K562 (cell line): ENCODE measurements at regions not wholly inside any gene's neighbourhood (a gene's known extent, or its start where the extent isn't known, plus 50 kb on each side); places are given as distances from the start of the nearest gene placed in this dataset.

Experiments used
- ATAC-seq: fragments of 200-7000 bp; cut with Tn5 transposase; 3 replicates; pipeline ENCODE4 v1.9.1; 2020; ENCODE audit warnings: moderate library complexity
- BruUV-seq: library from RNA; stranded (reverse); fragments of 400-500 nt; replicated peaks from 2 replicates; lab custom pipeline; 2021; lab: Mats Ljungman, UMichigan
- CTCF ChIA-PET: fragments of 300-600 bp; formaldehyde crosslinking; extraction: SDS; loops from one replicate; lab custom pipeline; 2021; ENCODE audit warnings: low intra/inter-chr PET ratio; lab: Yijun Ruan, JAX
- POLR2A ChIA-PET: fragments of 300-600, 350-650 bp; sonication (Branson Sonifier 250); formaldehyde crosslinking; extraction: SDS; loops from one replicate; lab custom pipeline; 2021; ENCODE audit warnings: antibody characterized with exemption, inconsistent platforms; lab: Yijun Ruan, JAX
- DNase-seq, 4 experiments: peaks; one replicate each; pipeline versions ENCODE4 v3.0.0 to v3.0.0-alpha.2; 2011 to 2018; ENCODE audit warnings: low spot score in 3 of 4, mixed read lengths in 3 of 4; ENCODE audit errors: extremely low read depth in 1 of 4
- FAIRE-seq: peaks from 2 replicates; lab custom pipeline; 2011; peaks lifted over from hg19 to GRCh38; lab: Jason Lieb, UNC
- H2AFZ ChIP-seq: 2 replicates; pipeline ENCODE4 v1.6.0; 2011; ENCODE audit warnings: low read depth, low read length, control low read depth, inconsistent platforms
- H3K27ac ChIP-seq: fragments of 200-600 bp; 3 replicates; pipeline ENCODE4 v1.8.0; 2011; ENCODE audit warnings: low read depth, mild to moderate bottlenecking, control low read depth, inconsistent platforms, low read length, moderate library complexity, mixed read lengths; ENCODE audit errors: extremely low read depth
- H3K27me3 ChIP-seq, 2 experiments: fragments of 300-600 bp in 1 of 2; 2 replicates in 1 of 2; 3 replicates in 1 of 2; pipeline versions ENCODE4 v1.6.0 to v1.8.0; 2011; ENCODE audit warnings: inconsistent platforms in 2 of 2, low read length in 2 of 2, mild to moderate bottlenecking in 1 of 2, mixed read lengths in 1 of 2, moderate library complexity in 1 of 2; ENCODE audit not compliant: control insufficient read depth in 2 of 2, insufficient read depth in 2 of 2
- H3K36me3 ChIP-seq: fragments of 300-600 bp; 3 replicates; pipeline ENCODE4 v1.8.0; 2011; ENCODE audit warnings: mild to moderate bottlenecking, low read length, inconsistent platforms; ENCODE audit not compliant: control insufficient read depth, insufficient read depth
- H3K4me1 ChIP-seq, 2 experiments: fragments of 200-600 bp in 1 of 2; replicated peaks in 1 of 2; 2 replicates in 1 of 2; 3 replicates in 1 of 2; pipeline versions ENCODE4 v1.5.1 to v1.8.0; 2011; ENCODE audit warnings: inconsistent platforms in 2 of 2, low read length in 2 of 2, mild to moderate bottlenecking in 1 of 2, mixed read lengths in 1 of 2, moderate library complexity in 1 of 2; ENCODE audit not compliant: control insufficient read depth in 2 of 2, insufficient read depth in 2 of 2
- H3K4me2 ChIP-seq: 2 replicates; pipeline ENCODE4 v1.6.1; 2011; ENCODE audit warnings: low read length, control low read depth, inconsistent platforms, mixed read lengths; ENCODE audit not compliant: insufficient read depth
- H3K4me3 ChIP-seq: fragments of 200-600 bp; sonication (generic), shearing (Covaris generic); 2 replicates; pipeline ENCODE4 v1.5.1; 2016; ENCODE audit warnings: control low read depth, inconsistent platforms
- H3K79me2 ChIP-seq: fragments of 200-600 bp; 3 replicates; pipeline ENCODE4 v1.8.0; 2011; ENCODE audit warnings: low read length, inconsistent platforms; ENCODE audit not compliant: control insufficient read depth, insufficient read depth
- H3K9ac ChIP-seq, 2 experiments: 2 replicates each; pipeline versions ENCODE4 v1.6.0 to v1.6.1; 2011; ENCODE audit warnings: low read depth in 2 of 2, low read length in 2 of 2, control low read depth in 1 of 2, inconsistent platforms in 1 of 2, mild to moderate bottlenecking in 1 of 2, mixed read lengths in 1 of 2; ENCODE audit not compliant: insufficient read depth in 1 of 2
- H3K9me1 ChIP-seq: one replicate; pipeline ENCODE4 v1.6.0; 2011; ENCODE audit warnings: inconsistent platforms, mild to moderate bottlenecking, low read length, moderate library complexity; ENCODE audit not compliant: control insufficient read depth, insufficient read depth
- H3K9me3 ChIP-seq: replicated peaks from 2 replicates; pipeline ENCODE4 v1.5.1; 2011; ENCODE audit warnings: low read depth, low read length, inconsistent platforms; ENCODE audit not compliant: control insufficient read depth, insufficient read depth
- H4K20me1 ChIP-seq: replicated peaks from 2 replicates; pipeline ENCODE4 v1.6.1; 2011; ENCODE audit warnings: low read length, inconsistent platforms, mixed read lengths; ENCODE audit not compliant: control insufficient read depth, insufficient read depth
- ATF3 ChIP-seq, 2 experiments: fragments of 450-650 bp in 1 of 2; sonication (generic) in 1 of 2; formaldehyde crosslinking in 1 of 2; IDR thresholded peaks in 1 of 2; conservative IDR thresholded peaks in 1 of 2; 2 replicates each; pipeline versions ENCODE4 v1.6.1 to v1.8.1; 2016 to 2023; ENCODE audit warnings: mild to moderate bottlenecking in 2 of 2, moderate library complexity in 2 of 2, inconsistent platforms in 1 of 2, missing genetic modification reagents in 1 of 2
- CSDE1 ChIP-seq, 2 experiments: fragments of 450-650 bp; IDR thresholded peaks; 2 replicates each; pipeline ENCODE4 v1.6.1; 2016; ENCODE audit warnings: mild to moderate bottlenecking in 1 of 2
- GTF3C2 ChIP-seq: IDR thresholded peaks from 3 replicates; pipeline ENCODE4 v1.6.1; 2011; ENCODE audit warnings: borderline replicate concordance, mild to moderate bottlenecking, moderate library complexity; ENCODE audit not compliant: insufficient read length; ENCODE audit errors: extremely low read depth
- MLLT1 ChIP-seq, 2 experiments: fragments of 450-650 bp; IDR thresholded peaks; 2 replicates each; pipeline ENCODE4 v1.6.1; 2016
- NFYB ChIP-seq: IDR thresholded peaks from 2 replicates; pipeline ENCODE4 v1.6.1; 2011; ENCODE audit warnings: mild to moderate bottlenecking, moderate library complexity; ENCODE audit not compliant: insufficient read length; ENCODE audit errors: extremely low read depth
- PKNOX1 ChIP-seq: fragments of 450-650 bp; IDR thresholded peaks from 2 replicates; pipeline ENCODE4 v1.6.1; 2016
- SMC3 ChIP-seq: conservative IDR thresholded peaks from 2 replicates; pipeline ENCODE4 v1.6.1; 2011; ENCODE audit warnings: low read depth, low read length, improper control_type of control experiment; ENCODE audit not compliant: insufficient read depth
- STAG1 ChIP-seq: sonication (generic); formaldehyde crosslinking; IDR thresholded peaks from 2 replicates; pipeline ENCODE4 v1.5.0; 2020; ENCODE audit warnings: missing genetic modification reagents, borderline replicate concordance
- TAF15 ChIP-seq: fragments of 200-400 bp; formaldehyde crosslinking; IDR thresholded peaks from 2 replicates; pipeline ENCODE4 v1.6.1; 2017; ENCODE audit warnings: mild to moderate bottlenecking, low read depth, low read length, moderate library complexity
- ZNF408 ChIP-seq: fragments of 250-450 bp; sonication (Bioruptor Pico); IDR thresholded peaks from 2 replicates; pipeline ENCODE4 v1.4.0; 2020; ENCODE audit warnings: low read depth, mild to moderate bottlenecking, moderate library complexity
- WGBS: fragments of 100-300 bp; shearing (Covaris generic); methylation state at CpG from one replicate; pipeline ENCODE4 v1.1.6; 2016; ENCODE audit warnings: low coverage, mixed read lengths; ENCODE audit not compliant: insufficient coverage; ENCODE audit errors: missing lambda C conversion rate; 5-methylcytosine and 5-hydroxymethylcytosine counted together
- in situ Hi-C: fragments of 300-500 bp; cut with MboI; formaldehyde crosslinking; loops from 4 replicates; pipeline ENCODE4 v1.15.0; 2018; ENCODE audit warnings: inconsistent platforms, mixed read lengths
- intact Hi-C: fragments of 100-400 bp; cut with micrococcal nuclease; formaldehyde crosslinking; loops from 2 replicates; pipeline ENCODE4 v1.14.2; 2022

GRCh38 chr9:90060256-90060655 lies 455.4 kb downstream of the GADD45G start:
- Histone ChIP-seq H2AFZ (no peak overlapping the region), H3K9ac (no peak overlapping the region), H3K27ac (no peak overlapping the region), H3K79me2 (no peaks in the 10 kb centered on the region), H3K4me1 (no peaks in the 10 kb centered on the region), H3K9me3 (no peaks in the 10 kb centered on the region), H3K4me2 (no peak overlapping the region), H3K9me1 (no peaks in the 10 kb centered on the region), H3K36me3 (no peaks in the 10 kb centered on the region), H3K27me3 (no peaks in the 10 kb centered on the region), H3K4me3 (no peak overlapping the region), H4K20me1 (no peaks in the 10 kb centered on the region)
- intact Hi-C loops (no loop called here), in situ Hi-C loops (no loop called here)
- TF ChIP-seq ATF3 (IDR thresholded peaks at IDR 0.05) (no peak), ATF3 (CRISPR knock-in tag; conservative IDR thresholded peaks at IDR 0.05) (no peak), ZNF408 (CRISPR knock-in tag) (no peak), GTF3C2 (no peak), CSDE1 (IDR thresholded peaks at IDR 0.05) (no peak), NFYB (no peak), MLLT1 (IDR thresholded peaks at IDR 0.05) (no peak), TAF15 (no peak), STAG1 (CRISPR knock-in tag) (no peak), SMC3 (no peak), PKNOX1 (no peak)
- no TSS peak for BruUV-seq
- POLR2A ChIA-PET = no interaction called here
- FAIRE-seq (no peak), ATAC-seq (no peak), DNase-seq (no peak)
- CTCF ChIA-PET = no interaction called here
- 0% methylated on average over 7 of the region's 8 CpGs for WGBS
